ENCODE measurements at regions not wholly inside any gene's neighbourhood (a gene's known extent, or its start where the extent isn't known, plus 50 kb on each side); places are given as distances from the start of the nearest gene placed in this dataset.

DNA sequence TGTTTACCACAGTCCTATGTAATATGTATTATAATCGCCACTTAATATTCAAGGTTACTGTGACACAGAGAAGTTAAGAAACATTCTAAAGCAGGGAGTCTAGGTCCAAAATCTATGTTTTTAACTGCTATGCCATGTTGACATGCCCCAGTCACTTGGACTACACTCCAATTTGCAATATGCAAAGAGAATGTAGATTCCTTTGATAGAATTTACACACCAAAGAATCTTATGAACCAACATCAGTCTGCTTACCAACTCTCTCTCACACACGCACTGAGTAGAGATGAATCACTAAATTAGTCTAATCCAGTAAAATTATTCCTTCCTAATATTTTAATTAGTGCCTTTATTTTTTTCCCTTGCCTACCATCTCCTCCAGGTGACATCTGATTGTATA lies 266.2 kb downstream of the OLFM3 start:
- DNase-seq, result no peak

- DNase-seq, result no peak
Measured at GRCh38 chr1:101732261-101732660, 264.5 kb downstream of the OLFM3 start.

GRCh38 chr1:101733340-101733739 lies 263.4 kb downstream of the OLFM3 start:
- DNase-seq, result no peak

- no peak for DNase-seq
Measured at GRCh38 chr1:101738475-101738874, 258.3 kb downstream of the OLFM3 start.

DNA sequence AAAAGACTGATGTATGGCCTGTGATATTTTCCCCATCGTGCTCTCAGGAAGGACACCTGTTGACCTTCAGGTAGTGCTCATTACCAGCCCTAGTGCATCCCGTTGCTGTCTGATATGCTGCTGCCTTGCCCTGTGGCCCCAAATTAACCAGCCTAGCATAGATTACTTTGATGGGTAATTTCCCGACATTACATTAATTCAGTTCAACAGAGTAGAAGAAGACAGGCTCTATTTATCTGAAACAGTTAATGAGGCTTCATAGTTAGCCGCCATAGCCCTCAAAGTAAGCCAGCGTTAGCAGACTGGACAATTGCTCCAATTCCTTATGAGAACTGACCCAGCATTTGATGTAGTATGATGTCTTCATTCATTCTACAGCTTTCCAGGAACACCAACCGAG lies 257.6 kb downstream of the OLFM3 start:
- no peak for DNase-seq

DNA sequence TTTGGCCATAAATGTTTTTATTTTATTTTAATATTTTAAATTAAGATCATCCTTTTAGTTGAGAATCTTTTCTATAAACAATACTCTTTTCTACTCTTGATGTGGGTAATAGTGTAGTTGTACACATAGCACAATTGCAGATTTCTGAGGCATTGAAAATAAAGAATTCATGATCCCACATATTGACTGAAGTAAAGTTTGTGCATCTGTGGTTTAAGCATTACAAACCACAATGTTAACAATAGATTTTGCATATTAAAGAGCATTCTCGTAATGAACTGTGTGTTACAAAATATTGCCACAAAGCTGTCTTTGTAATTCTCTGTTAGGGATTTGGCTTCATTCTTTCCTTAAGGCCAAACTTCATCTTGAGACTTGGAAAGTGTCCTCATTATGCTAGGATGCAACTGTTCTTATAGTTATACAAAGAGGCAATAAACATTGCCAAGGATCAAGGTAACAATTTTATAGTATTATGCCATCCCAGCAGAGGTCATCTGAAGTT lies 256.8 kb downstream of the OLFM3 start:
- no peak for DNase-seq

DNA sequence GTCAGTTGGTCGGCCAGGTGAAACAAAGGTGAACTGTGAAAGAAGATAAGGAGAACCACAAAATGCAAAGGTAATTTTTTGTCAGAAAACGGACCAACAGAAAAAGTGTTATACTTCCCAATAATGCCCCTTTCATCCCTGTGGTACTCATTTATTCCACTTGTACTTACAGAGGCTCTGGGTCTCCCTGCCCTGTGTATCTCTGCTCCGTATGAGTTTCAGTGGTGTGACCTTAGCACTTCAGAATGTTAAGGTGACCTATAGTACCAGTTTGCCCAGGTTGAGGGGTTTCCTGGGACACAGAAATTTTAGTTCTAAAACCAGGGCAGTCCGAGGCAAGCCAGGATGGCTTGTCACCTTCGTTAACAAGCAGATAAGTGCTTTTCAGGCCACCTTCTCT lies 254.8 kb downstream of the OLFM3 start:
- no peak for DNase-seq

DNA sequence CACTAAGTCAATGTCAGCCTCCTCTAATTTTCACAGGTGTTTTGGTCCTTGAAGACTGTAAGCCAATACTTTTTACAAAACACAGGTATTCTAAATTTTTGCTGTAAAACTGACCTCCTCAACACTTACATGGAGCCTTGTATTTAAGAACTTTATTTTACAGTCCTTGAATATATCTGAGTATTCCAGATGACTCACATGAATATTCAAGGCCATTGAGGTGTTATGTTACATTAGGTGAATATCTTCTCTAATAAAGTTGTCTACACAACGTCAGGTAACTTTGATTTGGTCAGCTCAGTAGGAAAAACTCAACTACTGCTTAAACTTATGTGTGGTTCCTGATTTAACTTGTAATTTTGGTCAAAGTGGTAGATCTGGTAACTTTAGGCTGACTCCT lies 254.2 kb downstream of the OLFM3 start:
- DNase-seq, result no peak

DNA sequence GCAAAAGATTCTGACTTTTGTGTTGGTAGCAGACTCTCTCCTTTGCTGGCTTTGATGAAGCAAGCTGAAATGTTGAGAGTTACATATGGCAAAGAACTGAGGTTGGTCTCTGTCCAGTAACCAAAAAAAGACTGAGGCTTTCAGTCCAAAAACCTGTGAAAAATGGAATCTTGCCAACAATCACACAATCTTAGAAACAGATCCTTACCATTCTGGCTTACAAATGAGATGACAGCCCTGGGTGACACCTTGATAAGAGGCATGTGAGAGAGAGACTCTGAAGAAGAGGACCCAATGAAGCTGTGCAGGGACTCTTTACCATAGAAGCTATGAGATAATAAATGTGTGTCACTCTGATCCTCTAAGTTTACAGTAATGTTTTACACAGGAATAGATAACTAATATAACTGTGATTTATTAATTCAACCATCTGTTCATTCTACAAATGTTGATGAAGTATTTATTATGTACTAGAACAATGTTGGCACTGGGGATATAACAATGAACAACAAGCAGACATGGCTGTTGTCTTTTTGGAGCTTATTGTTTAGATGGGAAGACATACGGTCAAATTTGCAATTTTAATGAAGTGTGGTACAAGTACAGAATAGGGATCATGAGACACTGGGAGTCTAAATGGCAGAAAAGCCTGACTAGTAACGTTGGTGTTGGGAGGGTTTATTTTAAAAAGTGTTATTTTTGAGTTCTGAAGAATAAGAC lies 251.0 kb downstream of the OLFM3 start:
- DNase-seq, result no peak

DNA sequence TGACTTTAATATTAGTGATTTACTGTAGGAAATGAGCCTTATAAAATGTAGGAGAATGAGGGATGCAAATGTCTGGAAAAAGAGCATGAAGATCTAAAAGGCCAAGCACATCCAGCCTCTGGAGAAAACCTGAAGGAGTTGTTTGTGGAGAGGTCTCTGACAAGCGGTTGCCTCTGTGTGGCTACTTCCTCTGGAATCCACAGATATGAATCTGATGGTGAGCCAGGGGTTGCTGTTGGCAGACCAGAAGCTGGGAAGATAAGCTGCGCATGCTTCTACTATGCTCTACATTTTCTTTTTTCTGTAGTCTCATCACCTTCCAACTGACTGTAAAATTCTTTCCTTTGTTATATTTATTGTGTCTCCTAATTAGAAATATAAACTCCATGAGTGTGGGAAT lies 248.6 kb downstream of the OLFM3 start:
- DNase-seq, result no peak
